ENCODE measurements at regions not wholly inside any gene's neighbourhood (a gene's known extent, or its start where the extent isn't known, plus 50 kb on each side); places are given as distances from the start of the nearest gene placed in this dataset.
A peak's percentile ranks its signal among the peaks of the same experiment; 100 is the strongest.

- peak in 1 of 5 experiments; percentile 16 for TF ChIP-seq CTCF (IDR thresholded peaks at IDR 0.05)
- TF ChIP-seq POLR2A (IDR thresholded peaks at IDR 0.05), result no peak
- TF ChIP-seq EP300 (IDR thresholded peaks at IDR 0.05), result no peak
Measured at GRCh38 chr12:24025153-24025798, 75.8 kb upstream of the SOX5 start.
